ENCODE measurements at regions not wholly inside any gene's neighbourhood (a gene's known extent, or its start where the extent isn't known, plus 50 kb on each side); places are given as distances from the start of the nearest gene placed in this dataset.

GRCh38 chr5:107290780-107291398 lies 379.8 kb downstream of the EFNA5 start:
- CTCF ChIA-PET, result no interaction called here
- TF ChIP-seq PKNOX1 (IDR thresholded peaks at IDR 0.05) (no peak), ZNF384 (IDR thresholded peaks at IDR 0.05) (no peak), FOXA1 (IDR thresholded peaks at IDR 0.05) (no peak), FOXM1 (IDR thresholded peaks at IDR 0.05; ENCODE audit: borderline replicate concordance) (no peak)
- POLR2A ChIA-PET, result no interaction called here
- DNase-seq (ENCODE audit: extremely low spot score), result no peak

- ChIA-PET CTCF (no interaction called here), POLR2A (no interaction called here)
- DNase-seq (ENCODE audit: extremely low spot score), result no peak
- TF ChIP-seq TARDBP (IDR thresholded peaks at IDR 0.05) (no peak), FOXK2 (IDR thresholded peaks at IDR 0.05) (no peak), LEF1 (IDR thresholded peaks at IDR 0.05; ENCODE audit: borderline replicate concordance) (no peak), L3MBTL2 (conservative IDR thresholded peaks at IDR 0.05) (no peak), SUZ12 (IDR thresholded peaks at IDR 0.05) (no peak)
These were observed 381.6 kb downstream of the EFNA5 start for GRCh38 chr5:107289030-107289714.

- ChIA-PET POLR2A (no interaction called here), CTCF (no interaction called here)
- no peak for DNase-seq (ENCODE audit: extremely low spot score)
- no peak for TF ChIP-seq FOXA1 (IDR thresholded peaks at IDR 0.05)
- TF ChIP-seq SP1 (IDR thresholded peaks at IDR 0.05), result no peak
- no peak for TF ChIP-seq L3MBTL2 (conservative IDR thresholded peaks at IDR 0.05)
- TF ChIP-seq BHLHE40 (IDR thresholded peaks at IDR 0.05; ENCODE audit: borderline replicate concordance), result no peak
- TF ChIP-seq ARNT (IDR thresholded peaks at IDR 0.05), result no peak
- TF ChIP-seq HDGF (IDR thresholded peaks at IDR 0.05; ENCODE audit: borderline replicate concordance), result no peak
These were observed 384.2 kb downstream of the EFNA5 start for GRCh38 chr5:107286447-107287098.

GRCh38 chr5:107285772-107286171 lies 385.0 kb downstream of the EFNA5 start:
- CTCF ChIA-PET, result no interaction called here
- DNase-seq (ENCODE audit: extremely low spot score), result no peak
- POLR2A ChIA-PET, result no interaction called here
- TF ChIP-seq ELF4 (IDR thresholded peaks at IDR 0.05), result no peak

- ChIA-PET POLR2A (no interaction called here), CTCF (no interaction called here)
- TF ChIP-seq SUZ12 (IDR thresholded peaks at IDR 0.05), result no peak
- no peak for TF ChIP-seq PKNOX1 (IDR thresholded peaks at IDR 0.05)
- no peak for TF ChIP-seq ZNF384 (IDR thresholded peaks at IDR 0.05)
- no peak for TF ChIP-seq TARDBP (IDR thresholded peaks at IDR 0.05)
- no peak for TF ChIP-seq BHLHE40 (IDR thresholded peaks at IDR 0.05; ENCODE audit: borderline replicate concordance)
- TF ChIP-seq FOXK2 (IDR thresholded peaks at IDR 0.05), result no peak
- TF ChIP-seq HDGF (IDR thresholded peaks at IDR 0.05; ENCODE audit: borderline replicate concordance), result no peak
- no peak for TF ChIP-seq CTBP1 (IDR thresholded peaks at IDR 0.05; ENCODE audit: borderline replicate concordance)
- no peak for TF ChIP-seq FOXA1 (IDR thresholded peaks at IDR 0.05)
- no peak for TF ChIP-seq NFRKB (IDR thresholded peaks at IDR 0.05)
- TF ChIP-seq SP1 (IDR thresholded peaks at IDR 0.05), result no peak
- no peak for TF ChIP-seq FOXM1 (IDR thresholded peaks at IDR 0.05; ENCODE audit: borderline replicate concordance)
- TF ChIP-seq L3MBTL2 (conservative IDR thresholded peaks at IDR 0.05), result no peak
- no peak for TF ChIP-seq ELF4 (IDR thresholded peaks at IDR 0.05)
- no peak for TF ChIP-seq LEF1 (IDR thresholded peaks at IDR 0.05; ENCODE audit: borderline replicate concordance)
- DNase-seq (ENCODE audit: extremely low spot score), result no peak
These were observed 385.8 kb downstream of the EFNA5 start for GRCh38 chr5:107284822-107285525.

GRCh38 chr5:107282061-107282460 lies 388.7 kb downstream of the EFNA5 start:
- POLR2A ChIA-PET, result no interaction called here
- TF ChIP-seq CTBP1 (IDR thresholded peaks at IDR 0.05; ENCODE audit: borderline replicate concordance) (no peak), NFRKB (IDR thresholded peaks at IDR 0.05) (no peak), TARDBP (IDR thresholded peaks at IDR 0.05) (no peak), BHLHE40 (IDR thresholded peaks at IDR 0.05; ENCODE audit: borderline replicate concordance) (no peak), ARNT (IDR thresholded peaks at IDR 0.05) (no peak), LEF1 (IDR thresholded peaks at IDR 0.05; ENCODE audit: borderline replicate concordance) (no peak), SUZ12 (IDR thresholded peaks at IDR 0.05) (no peak), HDGF (IDR thresholded peaks at IDR 0.05; ENCODE audit: borderline replicate concordance) (no peak), FOXM1 (IDR thresholded peaks at IDR 0.05; ENCODE audit: borderline replicate concordance) (no peak), PKNOX1 (IDR thresholded peaks at IDR 0.05) (no peak), FOXK2 (IDR thresholded peaks at IDR 0.05) (no peak), L3MBTL2 (conservative IDR thresholded peaks at IDR 0.05) (no peak), SP1 (IDR thresholded peaks at IDR 0.05) (no peak), ELF4 (IDR thresholded peaks at IDR 0.05) (no peak), ZNF384 (IDR thresholded peaks at IDR 0.05) (no peak)
- CTCF ChIA-PET, result no interaction called here
- DNase-seq (ENCODE audit: extremely low spot score), result no peak

Measured in HEK293T (cell line).